NOMO-1 treated with DMSO at 0.1 percent for 48 hours (cell line): ENCODE measurements at regions not wholly inside any gene's neighbourhood (a gene's known extent, or its start where the extent isn't known, plus 50 kb on each side); places are given as distances from the start of the nearest gene placed in this dataset.

Experiments
- DNase-seq: peaks from one replicate; lab custom pipeline; 2025; ENCODE audit not compliant: unreplicated experiment; lab: John Stamatoyannopoulos, UW

DNA sequence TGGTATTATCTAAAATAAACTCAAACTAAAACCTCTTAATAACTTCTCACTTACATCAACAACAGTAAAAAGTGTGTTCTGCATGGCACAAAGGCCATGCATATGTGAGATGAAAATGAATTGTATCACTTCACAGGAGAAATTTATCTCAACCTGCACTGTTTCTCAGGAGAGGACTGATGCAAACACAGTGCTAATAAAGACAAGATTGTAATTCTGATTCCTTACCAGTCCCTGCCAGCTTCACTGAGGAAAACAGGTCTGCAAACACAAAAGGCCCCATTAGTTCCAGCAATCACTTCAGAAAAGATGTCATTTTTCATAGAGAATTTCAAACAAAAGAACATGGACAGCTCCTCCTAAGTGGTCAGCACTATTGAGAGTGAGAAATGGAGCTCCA, 117.3 kb upstream of the PDE4D start:
- DNase-seq = no peak

DNA sequence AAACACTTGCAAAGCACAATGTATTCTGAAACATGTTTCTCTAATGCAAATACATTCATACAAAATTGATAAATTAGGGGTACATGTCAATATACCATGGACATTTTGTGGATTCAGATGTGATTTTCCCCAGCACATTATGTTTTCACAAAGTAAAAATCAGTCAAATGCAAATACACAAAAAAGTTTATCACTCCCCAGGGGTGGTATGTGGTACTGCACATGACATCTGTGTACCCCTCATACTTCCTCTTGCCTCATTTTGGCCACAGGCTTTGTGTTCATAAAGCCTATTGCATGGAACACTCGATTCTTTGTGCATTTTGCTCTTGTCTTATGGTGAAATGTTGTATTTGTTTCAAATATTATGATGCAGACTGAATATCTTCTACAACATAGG, 116.8 kb upstream of the PDE4D start:
- peak; percentile 22 for DNase-seq

DNA sequence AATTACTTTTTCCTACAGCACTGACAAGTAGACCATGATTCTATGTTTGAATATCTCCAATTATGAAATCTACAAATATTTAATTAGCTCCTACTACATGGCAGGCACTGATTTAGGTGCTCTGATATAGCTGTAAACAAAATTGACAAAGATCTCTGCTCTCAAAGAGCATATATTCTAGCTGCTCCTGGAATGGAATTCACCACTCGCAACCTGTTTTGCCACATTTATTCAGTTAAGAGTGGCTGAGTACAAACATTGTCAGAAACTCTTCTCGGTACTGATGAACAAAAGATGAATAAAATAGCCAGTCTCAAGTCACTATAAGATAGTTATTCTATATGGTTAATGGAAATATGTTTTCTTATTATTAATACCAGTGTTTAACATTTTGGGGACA, 114.2 kb upstream of the PDE4D start:
- DNase-seq = no peak

DNA sequence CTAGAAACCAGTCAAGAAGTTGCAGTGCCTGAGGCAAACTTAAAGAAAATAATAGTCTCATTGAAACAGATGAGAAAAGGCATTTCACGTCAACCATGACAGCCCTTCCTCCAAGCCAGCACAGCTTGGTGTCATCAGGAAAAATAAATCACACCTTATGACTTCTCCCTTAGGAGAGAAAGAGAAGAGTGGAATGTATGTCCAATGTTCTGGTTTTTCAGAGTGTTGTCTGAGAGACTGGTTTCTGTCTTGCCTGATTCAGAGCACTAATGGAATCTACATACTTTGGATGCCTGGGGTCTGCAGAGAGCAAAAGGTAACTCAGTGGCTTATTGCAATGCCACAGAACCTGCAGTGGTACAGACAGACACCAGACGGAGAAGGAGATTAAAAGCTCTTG, 105.5 kb upstream of the PDE4D start:
- no peak for DNase-seq

DNA sequence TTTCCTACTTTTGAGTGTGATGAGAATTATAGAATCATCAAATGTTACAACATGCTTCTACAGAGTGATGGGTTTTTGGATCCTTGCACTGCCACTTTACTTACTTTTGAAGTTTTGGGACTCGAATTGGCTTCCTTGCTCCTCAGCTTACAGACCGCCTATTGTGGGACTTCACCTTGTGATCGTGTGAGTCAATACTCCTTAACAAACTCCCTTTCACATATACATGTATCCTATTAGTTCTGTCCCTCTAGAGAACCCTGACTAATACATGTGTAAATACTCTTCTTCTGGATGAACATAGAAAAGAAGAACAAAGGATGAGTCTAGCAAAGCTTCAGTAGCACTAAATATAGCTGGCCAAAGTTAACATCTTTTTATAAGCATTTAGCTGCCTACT, 98.7 kb upstream of the PDE4D start:
- no peak for DNase-seq

DNA sequence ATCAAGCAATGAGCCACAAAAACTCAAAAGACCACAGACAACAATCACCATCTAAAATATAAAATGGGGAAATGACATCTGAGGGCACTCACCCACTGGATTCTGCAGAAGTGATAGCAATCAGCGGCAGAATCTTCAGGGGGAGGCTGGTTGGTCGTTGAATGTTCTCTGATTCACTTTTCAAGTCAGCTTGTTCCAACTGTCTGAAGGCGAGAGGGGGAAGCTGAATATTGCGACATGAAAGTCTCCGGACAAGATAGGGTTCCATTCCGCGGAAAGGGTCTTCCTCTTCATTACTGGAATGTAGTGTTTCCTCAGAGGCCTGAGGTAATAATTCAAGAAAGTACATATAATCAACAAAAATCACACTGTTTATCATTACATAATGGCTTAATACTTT, 94.9 kb upstream of the PDE4D start:
- peak; percentile 94 for DNase-seq

DNA sequence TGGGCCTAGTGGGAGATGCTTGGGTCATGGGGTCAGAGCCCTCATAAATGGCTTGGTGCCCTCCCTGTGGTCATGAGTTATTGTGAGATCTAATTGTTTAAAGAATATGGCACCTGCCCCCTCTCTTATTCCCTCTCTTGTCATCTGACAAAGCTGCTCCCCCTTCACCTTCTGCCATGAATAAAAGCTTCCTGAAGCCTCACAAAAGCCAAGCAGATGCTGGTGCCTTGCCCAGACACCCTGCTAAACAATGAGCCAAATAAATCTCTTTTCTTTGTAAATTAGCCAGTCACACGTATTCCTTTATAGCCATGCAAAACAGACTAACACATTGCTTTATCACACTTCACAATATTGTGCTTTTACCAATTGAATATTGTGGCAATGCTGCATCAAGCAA, 82.8 kb upstream of the PDE4D start:
- DNase-seq = no peak

DNA sequence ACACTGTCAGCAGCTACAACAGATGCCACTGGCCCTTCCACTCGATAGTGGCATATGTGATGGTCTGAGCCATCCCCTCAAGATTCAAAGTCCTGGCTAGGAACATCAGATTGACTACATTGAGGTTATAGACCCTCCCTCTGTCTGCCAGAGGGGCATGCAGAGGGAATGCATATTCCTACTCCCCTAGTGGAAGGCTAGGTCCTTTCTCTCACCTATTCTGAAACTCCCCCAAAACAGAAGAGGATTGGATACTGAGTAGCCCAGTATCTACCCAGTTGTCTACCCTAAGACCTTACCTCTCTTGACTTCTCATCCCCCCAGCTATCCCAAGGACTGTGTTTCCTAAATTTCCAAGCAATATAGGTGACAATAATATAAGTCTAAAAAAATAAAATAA, 78.5 kb upstream of the PDE4D start:
- DNase-seq = no peak

DNA sequence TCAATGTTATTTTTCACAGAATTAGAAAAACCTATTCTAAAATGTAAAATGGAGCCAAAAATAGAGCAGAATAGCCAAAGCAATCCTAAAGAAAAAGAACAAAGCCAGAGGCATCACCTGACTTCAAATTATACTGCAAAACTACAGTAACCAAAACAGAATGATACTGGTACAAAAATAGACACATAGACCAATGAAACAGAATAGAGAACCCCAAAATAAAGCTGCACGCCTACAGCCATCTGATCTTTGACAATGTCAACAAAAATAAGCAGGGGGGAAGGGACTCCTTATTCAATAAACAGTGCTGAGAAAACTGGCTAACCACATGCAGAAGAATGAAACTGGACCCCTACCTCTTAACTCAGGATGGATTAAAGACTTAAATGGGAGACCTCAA, 65.8 kb upstream of the PDE4D start:
- DNase-seq = no peak

DNA sequence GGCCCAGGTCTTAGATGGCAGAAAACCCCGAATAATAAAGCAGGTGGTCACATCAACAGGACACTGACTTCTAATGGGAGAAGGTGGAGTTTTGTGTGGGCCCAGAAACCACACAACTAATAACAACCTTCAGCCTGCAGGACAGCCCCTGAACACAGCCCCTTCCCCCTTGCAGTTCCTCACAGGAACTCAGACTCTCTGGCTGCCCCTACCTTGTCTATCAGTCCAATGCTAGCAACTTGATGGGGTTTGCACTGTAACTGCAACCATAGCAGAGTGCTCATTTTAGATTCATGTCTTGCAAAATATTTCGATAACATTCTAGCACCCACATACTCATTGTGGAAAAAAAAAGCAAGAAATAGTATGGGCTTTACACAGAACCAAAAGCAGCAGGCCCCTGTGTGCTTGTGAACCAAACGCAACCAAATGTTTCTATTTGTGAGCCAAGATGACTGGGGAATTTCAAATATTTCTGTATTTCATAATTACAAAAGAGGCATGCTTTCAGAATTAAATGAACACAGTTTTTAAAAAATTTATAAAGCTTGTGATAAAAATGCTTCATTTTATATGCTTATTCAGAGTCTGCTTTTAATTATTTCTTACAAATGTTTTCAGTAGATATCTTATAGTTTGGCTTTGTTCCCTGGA, 62.7 kb upstream of the PDE4D start:
- DNase-seq = no peak

DNA sequence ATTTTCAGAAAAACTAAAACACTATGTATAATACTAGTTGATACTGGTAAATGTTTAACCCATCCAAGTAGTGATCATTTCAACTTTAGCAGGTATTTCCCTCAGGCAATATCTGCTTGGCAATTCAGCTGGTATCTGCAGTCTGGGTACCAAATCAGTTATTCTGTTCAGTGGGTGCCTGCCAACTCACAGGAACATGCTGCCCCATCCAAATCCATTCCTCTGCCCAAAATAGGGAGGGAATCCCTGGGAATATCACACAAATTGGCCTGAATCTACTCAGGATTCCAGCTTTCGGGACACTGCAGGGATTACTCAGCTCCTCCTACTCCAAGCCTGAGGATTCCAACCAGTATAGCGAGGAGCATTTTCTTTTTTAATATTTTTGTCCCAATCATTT, 61.7 kb upstream of the PDE4D start:
- DNase-seq = no peak

DNA sequence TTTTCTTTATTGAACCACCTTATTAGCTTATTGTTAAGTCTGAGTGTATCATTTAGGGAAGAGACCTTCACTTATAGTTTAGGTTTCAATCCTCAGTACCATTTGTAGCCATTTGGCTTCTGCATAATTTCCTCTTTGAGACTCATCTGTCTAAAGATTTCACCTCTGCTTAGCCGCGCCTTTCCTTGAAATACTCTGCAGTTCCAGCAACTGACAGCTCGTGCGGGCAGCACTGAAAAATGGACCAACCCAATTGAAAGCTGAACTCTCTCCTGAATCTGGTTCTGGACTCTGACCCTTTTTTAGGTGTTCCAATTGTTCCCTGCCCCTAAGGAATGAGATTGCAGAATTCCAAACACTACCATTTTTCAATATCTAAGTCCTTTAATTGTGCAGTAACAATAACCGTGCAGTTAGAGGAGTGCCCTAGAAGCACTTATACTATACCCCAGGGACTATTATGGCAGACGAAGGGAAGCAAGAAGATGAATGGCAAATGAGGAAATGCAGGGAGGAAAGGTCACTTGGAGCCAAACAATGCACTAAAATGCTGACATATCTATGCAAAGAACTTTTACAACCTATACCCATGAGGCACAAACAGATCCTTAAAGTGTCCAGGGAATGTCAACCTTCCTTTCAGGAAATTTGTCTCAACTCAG, 50.1 kb upstream of the PDE4D start:
- no peak for DNase-seq
